GM12878 (cell line): ENCODE measurements at regions not wholly inside any gene's neighbourhood (a gene's known extent, or its start where the extent isn't known, plus 50 kb on each side); places are given as distances from the start of the nearest gene placed in this dataset.
"Not testable (repeated sequence)": the region's sequence is repeated elsewhere in the genome, so short reads cannot be mapped to it uniquely, and the experiment has no call there.

ENCODE experiments used
- ATAC-seq: fragments of 200-7000 bp; cut with Tn5 transposase; 3 replicates; pipeline ENCODE4 v1.9.1; 2020; ENCODE audit warnings: mild to moderate bottlenecking, moderate library complexity
- BruUV-seq: library from RNA; stranded (reverse); fragments of 400-500 nt; replicated peaks from 2 replicates; lab custom pipeline; 2021; lab: Mats Ljungman, UMichigan
- CTCF ChIA-PET: fragments of 300-600 bp; sonication (Branson Sonifier 250); formaldehyde crosslinking; extraction: SDS; loops from one replicate; lab custom pipeline; 2021; ENCODE audit warnings: inconsistent platforms; lab: Yijun Ruan, JAX
- POLR2A ChIA-PET: fragments of 350-600 bp; formaldehyde crosslinking; extraction: SDS; loops from one replicate; lab custom pipeline; 2021; ENCODE audit warnings: inconsistent platforms; lab: Charles Lee
- RAD21 ChIA-PET: fragments of 300-600 bp; sonication (Branson Sonifier 250); formaldehyde crosslinking; loops from one replicate; lab custom pipeline; 2023; ENCODE audit warnings: antibody characterized with exemption; ENCODE audit not compliant: unreplicated experiment; lab: Charles Lee
- SMC1A ChIA-PET: fragments of 300-600 bp; sonication (Branson Sonifier 250); formaldehyde crosslinking; loops from one replicate; lab custom pipeline; 2023; ENCODE audit not compliant: unreplicated experiment, uncharacterized antibody; lab: Charles Lee
- DNase-seq: peaks from one replicate; pipeline ENCODE4 v3.0.0-alpha.2; 2011; ENCODE audit warnings: low read depth, low spot score
- FAIRE-seq: peaks from 3 replicates; lab custom pipeline; 2011; peaks lifted over from hg19 to GRCh38; lab: Jason Lieb, UNC
- H2AFZ ChIP-seq: 2 replicates; pipeline ENCODE4 v1.6.0; 2011; ENCODE audit warnings: low read depth, low read length, control low read depth; ENCODE audit not compliant: control insufficient read depth
- H3K27ac ChIP-seq: 2 replicates; pipeline ENCODE4 v1.5.1; 2011; ENCODE audit warnings: control low read depth; ENCODE audit not compliant: control insufficient read depth, insufficient read depth
- H3K27me3 ChIP-seq, 2 experiments: replicated peaks in 1 of 2; 2 replicates each; pipeline versions ENCODE4 v1.6.0 to v1.6.1; 2011; ENCODE audit warnings: low read length in 1 of 2; ENCODE audit not compliant: control insufficient read depth in 2 of 2, insufficient read depth in 2 of 2
- H3K36me3 ChIP-seq, 2 experiments: 2 replicates each; pipeline ENCODE4 v1.5.1; 2011; ENCODE audit warnings: low read length in 1 of 2; ENCODE audit not compliant: control insufficient read depth in 2 of 2, insufficient read depth in 2 of 2
- H3K4me1 ChIP-seq: 2 replicates; pipeline ENCODE4 v1.6.1; 2011; ENCODE audit warnings: mild to moderate bottlenecking, low read length, moderate library complexity, mixed read lengths; ENCODE audit not compliant: control insufficient read depth, insufficient read depth
- H3K4me2 ChIP-seq: 2 replicates; pipeline ENCODE4 v1.6.0; 2011; ENCODE audit warnings: control low read depth; ENCODE audit not compliant: control insufficient read depth, insufficient read depth
- H3K4me3 ChIP-seq: fragments of 200-600 bp; sonication (generic); 2 replicates; pipeline ENCODE4 v1.5.1; 2016
- H3K79me2 ChIP-seq: 2 replicates; pipeline ENCODE4 v1.6.0; 2011; ENCODE audit warnings: low read length; ENCODE audit not compliant: control insufficient read depth, insufficient read depth
- H3K9ac ChIP-seq: 2 replicates; pipeline ENCODE4 v1.8.0; 2011; ENCODE audit warnings: low read length, control low read depth, mixed read lengths; ENCODE audit not compliant: control insufficient read depth, insufficient read depth
- H3K9me3 ChIP-seq: replicated peaks from 3 replicates; pipeline ENCODE4 v1.5.1; 2011; ENCODE audit warnings: mild to moderate bottlenecking, low read length; ENCODE audit not compliant: control insufficient read depth, insufficient read depth
- H4K20me1 ChIP-seq: 2 replicates; pipeline ENCODE4 v1.6.0; 2011; ENCODE audit not compliant: control insufficient read depth, insufficient read depth
- TCF3 ChIP-seq: IDR thresholded peaks from 2 replicates; pipeline ENCODE4 v1.6.1; 2012; ENCODE audit warnings: low read depth, mild to moderate bottlenecking, low read length, borderline replicate concordance; ENCODE audit not compliant: insufficient read depth
- WGBS: methylation state at CpG from one replicate; pipeline ENCODE4 v1.1.6; 2016; ENCODE audit warnings: low lambda C conversion rate; ENCODE audit not compliant: insufficient replicate concordance, insufficient coverage; ENCODE audit errors: missing lambda C conversion rate; 5-methylcytosine and 5-hydroxymethylcytosine counted together
- in situ Hi-C: fragments of 300-500 bp; cut with MboI; formaldehyde crosslinking; loops from 9 replicates; pipeline ENCODE4 v1.14.3; 2018; ENCODE audit warnings: mixed read lengths
- intact Hi-C: fragments of 100-400 bp; cut with micrococcal nuclease; formaldehyde crosslinking; loops from one replicate; pipeline ENCODE4 v1.14.2; 2022; ENCODE audit not compliant: unreplicated experiment

DNA sequence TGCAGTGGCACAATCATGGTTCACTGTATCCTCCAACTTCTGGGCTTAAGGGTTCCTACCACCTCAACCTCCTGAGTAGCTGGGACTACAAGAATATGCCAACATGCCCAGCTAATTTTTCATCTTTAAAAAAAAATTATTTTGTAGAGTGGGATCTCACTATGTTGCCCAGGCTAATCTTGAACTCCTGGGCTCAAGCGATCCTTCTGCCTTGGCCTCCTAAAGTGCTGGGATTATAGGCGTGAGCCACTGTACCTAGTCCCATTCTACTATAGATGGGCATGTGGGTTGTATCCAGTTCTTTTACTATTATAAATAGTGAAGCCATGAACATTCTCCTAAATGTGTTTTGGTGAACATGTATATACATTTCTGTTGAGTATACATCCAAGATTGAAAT lies 57.9 kb upstream of the PAXBP1 start:
- no peak overlapping the region for H3K9ac ChIP-seq
- no TSS peak for BruUV-seq

DNA sequence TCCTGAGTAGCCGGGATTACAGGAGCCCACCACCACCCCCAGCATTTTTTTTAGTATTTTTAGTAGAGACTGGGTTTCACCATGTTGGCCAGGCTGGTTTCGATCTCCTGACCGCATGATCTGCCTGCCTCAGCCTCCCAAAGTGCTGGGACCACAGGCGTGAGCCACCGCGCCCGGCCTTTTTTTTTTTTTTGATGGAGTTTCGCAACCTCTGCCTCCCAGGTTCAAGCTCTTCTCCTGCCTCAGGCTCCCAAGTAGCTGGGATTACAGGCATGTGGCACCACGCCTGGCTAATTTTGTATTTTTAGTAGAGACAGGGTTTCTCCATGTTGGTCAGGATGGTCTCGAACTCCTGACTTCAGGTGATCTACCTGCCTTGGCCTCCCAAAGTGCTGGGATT lies 60.2 kb upstream of the PAXBP1 start:
- FAIRE-seq, H3K4me3 ChIP-seq, DNase-seq, H2AFZ ChIP-seq, H3K79me2 ChIP-seq, H3K4me1 ChIP-seq, H3K36me3 ChIP-seq, H3K27me3 ChIP-seq, ATAC-seq, H3K9me3 ChIP-seq, H3K27ac ChIP-seq, H3K9ac ChIP-seq, H4K20me1 ChIP-seq, H3K4me2 ChIP-seq, BruUV-seq: not testable (repeated sequence)
- ChIA-PET RAD21 (interaction anchor here (4.4 kb wide), 1 partner anchor 365 kb away, joined by 31 read pairs; no protein-coding TSS in a partner anchor), POLR2A (interaction anchor here (0.6 kb wide), 2 partner anchors 521 to 660 kb away, joined by 3 read pairs; partner anchors contain the start of gene DNAJC28), SMC1A (interaction anchor here (1.2 to 2.4 kb wide), 4 partner anchors 109 to 613 kb away, joined by 3 to 20 read pairs (median 8); no protein-coding TSS in a partner anchor), CTCF (interaction anchor here (0.7 to 3.1 kb wide), 7 partner anchors 85 to 365 kb away, joined by 3 to 47 read pairs (median 5); no protein-coding TSS in a partner anchor)
- intact Hi-C loops (loop anchor here (2.0 to 10.0 kb wide), 2 partner anchors 295 to 613 kb away; no protein-coding TSS in a partner anchor), in situ Hi-C loops (loop anchor here (5.0 kb wide), 3 partner anchors 296 to 611 kb away; no protein-coding TSS in a partner anchor)
- WGBS, result 86% methylated on average over 10 of the region's 10 CpGs

More for the DNA sequence above, 57.9 kb upstream of the PAXBP1 start:
- Histone ChIP-seq H4K20me1 (no peaks in the 10 kb centered on the region), H3K4me2 (no peak overlapping the region), H2AFZ (no peak overlapping the region), H3K79me2 (no peaks in the 10 kb centered on the region), H3K4me3 (no peak overlapping the region), H3K27ac (no peak overlapping the region), H3K36me3 (no peaks in the 10 kb centered on the region), H3K4me1 (no peaks in the 10 kb centered on the region), H3K27me3 (peaks cover 0 to 2% of the 10 kb centered on the region in 2 experiments; a peak in 1 of 4 replicates), H3K9me3 (no peaks in the 10 kb centered on the region)
- ChIA-PET CTCF (interaction anchor here (0.6 to 1.8 kb wide), 2 partner anchors 177 to 1523 kb away, joined by 3 to 4 read pairs; no protein-coding TSS in a partner anchor), RAD21 (interaction anchor here (1.7 kb wide), 1 partner anchor 776 kb away, joined by 3 read pairs; no protein-coding TSS in a partner anchor), POLR2A (no interaction called here), SMC1A (no interaction called here)
- 69% methylated on average over 2 of the region's 2 CpGs for WGBS
- ATAC-seq (no peak), FAIRE-seq (no peak), DNase-seq (no peak)
- TF ChIP-seq TCF3, result no peak
- intact Hi-C loops (no loop called here), in situ Hi-C loops (loop anchor here (10.0 kb wide), 1 partner anchor 175 kb away; no protein-coding TSS in a partner anchor)
